ENCODE measurements at regions not wholly inside any gene's neighbourhood (a gene's known extent, or its start where the extent isn't known, plus 50 kb on each side); places are given as distances from the start of the nearest gene placed in this dataset.

GRCh38 chr2:121071034-121071504, 213.9 kb downstream of the TFCP2L1 start:
- peak; percentile 34 for ATAC-seq (replicated peaks)
- Mint-ChIP-seq H3K27ac (no peak overlapping the region), H3K36me3 (ENCODE audit: low read depth) (no peaks in the 10 kb centered on the region), H3K4me3 (no peak overlapping the region), H3K9me3 (no peaks in the 10 kb centered on the region), H3K27me3 (peaks cover 7% of the 10 kb centered on the region), H3K4me1 (no peaks in the 10 kb centered on the region)

DNA sequence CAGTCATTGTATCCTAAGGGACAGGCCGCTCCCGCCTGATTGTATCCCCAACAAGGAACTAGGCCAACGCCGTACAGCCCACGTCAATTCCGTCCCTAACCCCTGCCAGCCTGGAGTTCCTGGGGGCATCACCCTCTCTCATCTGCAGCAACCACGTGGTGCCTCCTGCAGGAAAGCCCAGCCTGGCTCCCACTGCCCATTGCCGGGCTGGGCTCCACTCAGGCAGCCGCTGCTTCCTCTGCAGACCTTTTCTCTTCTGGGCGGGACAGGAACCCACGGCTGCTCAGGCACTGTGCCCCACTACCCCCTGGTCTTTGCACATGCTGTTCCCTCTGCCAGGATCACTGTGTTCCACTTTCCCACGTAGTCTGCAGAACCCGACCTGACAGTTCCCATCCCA, 212.2 kb downstream of the TFCP2L1 start:
- Mint-ChIP-seq H3K27me3 (peaks cover 11% of the 10 kb centered on the region), H3K36me3 (ENCODE audit: low read depth) (no peaks in the 10 kb centered on the region), H3K9me3 (no peaks in the 10 kb centered on the region), H3K4me3 (no peak overlapping the region), H3K27ac (no peak overlapping the region), H3K4me1 (no peaks in the 10 kb centered on the region)
- no peak for ATAC-seq (replicated peaks)

GRCh38 chr2:121073320-121074210, 211.4 kb downstream of the TFCP2L1 start:
- H3K27me3 Mint-ChIP-seq = peaks cover 11% of the 10 kb centered on the region
- no peaks in the 10 kb centered on the region for H3K9me3 Mint-ChIP-seq
- ATAC-seq (replicated peaks) = no peak
- H3K4me1 Mint-ChIP-seq = no peaks in the 10 kb centered on the region
- no peak overlapping the region for H3K4me3 Mint-ChIP-seq
- no peaks in the 10 kb centered on the region for H3K36me3 Mint-ChIP-seq (ENCODE audit: low read depth)
- H3K27ac Mint-ChIP-seq = no peak overlapping the region

- no peak overlapping the region for H3K4me3 Mint-ChIP-seq
- H3K9me3 Mint-ChIP-seq = no peaks in the 10 kb centered on the region
- ATAC-seq (replicated peaks) = no peak
- H3K36me3 Mint-ChIP-seq (ENCODE audit: low read depth) = no peaks in the 10 kb centered on the region
- H3K4me1 Mint-ChIP-seq = no peaks in the 10 kb centered on the region
- no peak overlapping the region for H3K27ac Mint-ChIP-seq
- peaks cover 11% of the 10 kb centered on the region for H3K27me3 Mint-ChIP-seq
Measured at GRCh38 chr2:121074293-121074932, 210.6 kb downstream of the TFCP2L1 start.

- peak; percentile 17 for ATAC-seq (replicated peaks)
- H3K27me3 Mint-ChIP-seq = peaks cover 15% of the 10 kb centered on the region
- H3K36me3 Mint-ChIP-seq (ENCODE audit: low read depth) = no peaks in the 10 kb centered on the region
- H3K4me1 Mint-ChIP-seq = no peaks in the 10 kb centered on the region
- H3K4me3 Mint-ChIP-seq = no peak overlapping the region
- no peaks in the 10 kb centered on the region for H3K9me3 Mint-ChIP-seq
- H3K27ac Mint-ChIP-seq = no peak overlapping the region
Measured at GRCh38 chr2:121075006-121075551, 209.9 kb downstream of the TFCP2L1 start.

DNA sequence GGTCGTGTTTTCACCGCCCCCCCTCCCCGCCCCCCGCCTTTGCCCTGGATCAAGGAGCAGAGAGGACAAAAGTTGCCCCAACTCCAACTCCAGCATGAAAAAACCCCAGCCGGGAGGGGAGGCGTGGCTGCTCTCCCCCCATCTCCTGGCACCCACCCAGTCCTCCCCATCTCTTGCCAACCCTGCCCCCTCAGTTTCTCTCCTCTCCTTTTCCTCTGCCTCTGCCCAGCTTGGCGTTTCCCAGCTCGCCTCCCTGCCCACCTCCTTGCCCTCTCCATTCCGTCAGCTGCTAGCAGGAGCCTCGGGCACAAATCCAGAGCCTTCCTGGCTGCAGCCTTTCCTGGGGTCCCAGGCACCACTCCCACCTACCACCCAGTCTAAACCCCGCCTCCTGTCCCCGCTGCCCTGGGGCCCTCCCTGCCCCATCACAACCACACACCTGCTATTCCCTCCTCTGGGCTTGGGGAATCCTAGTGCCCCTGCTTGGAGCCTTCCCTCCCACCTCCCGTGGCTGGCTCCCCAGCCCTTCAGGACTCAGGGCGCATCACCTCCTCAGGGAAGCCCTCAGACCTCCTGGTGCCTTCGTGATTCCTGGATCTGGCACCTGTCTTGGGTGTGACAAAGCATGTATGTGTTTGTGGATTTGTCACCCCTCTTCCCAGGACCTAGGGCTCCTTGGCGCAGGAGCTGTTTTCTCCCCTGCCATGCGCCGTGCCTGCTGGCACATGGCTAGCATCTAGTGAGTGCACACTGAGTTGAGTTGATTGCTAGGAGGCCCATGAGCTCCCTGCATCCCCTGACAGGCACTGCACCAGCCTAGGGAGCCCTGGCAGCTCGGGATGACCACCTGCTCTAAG, 209.1 kb downstream of the TFCP2L1 start:
- no peaks in the 10 kb centered on the region for H3K4me1 Mint-ChIP-seq
- no peak overlapping the region for H3K27ac Mint-ChIP-seq
- no peaks in the 10 kb centered on the region for H3K9me3 Mint-ChIP-seq
- H3K4me3 Mint-ChIP-seq = no peak overlapping the region
- no peaks in the 10 kb centered on the region for H3K36me3 Mint-ChIP-seq (ENCODE audit: low read depth)
- H3K27me3 Mint-ChIP-seq = peaks cover 16% of the 10 kb centered on the region
- no peak for ATAC-seq (replicated peaks)

DNA sequence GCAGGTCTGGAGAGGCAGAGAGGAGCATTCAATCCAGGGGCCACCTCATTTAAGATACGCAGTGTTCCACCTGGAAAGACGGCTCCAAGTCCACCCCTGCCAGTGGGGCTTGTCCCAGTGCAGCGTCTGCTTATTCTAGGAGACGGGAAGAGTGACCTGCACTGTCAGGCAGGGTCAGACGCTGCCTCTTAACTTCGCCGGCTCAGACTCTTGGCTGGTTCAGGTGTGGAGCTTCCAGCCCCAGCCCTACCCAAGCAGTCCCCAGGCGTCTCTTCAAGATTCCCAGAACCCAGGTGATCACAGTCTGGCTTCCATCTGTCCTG, 208.5 kb downstream of the TFCP2L1 start:
- Mint-ChIP-seq H3K27me3 (peaks cover 20% of the 10 kb centered on the region), H3K4me3 (no peak overlapping the region), H3K36me3 (ENCODE audit: low read depth) (no peaks in the 10 kb centered on the region), H3K9me3 (no peaks in the 10 kb centered on the region), H3K27ac (no peak overlapping the region), H3K4me1 (no peaks in the 10 kb centered on the region)
- no peak for ATAC-seq (replicated peaks)

GRCh38 chr2:121076885-121077549, 208.0 kb downstream of the TFCP2L1 start:
- Mint-ChIP-seq H3K9me3 (no peaks in the 10 kb centered on the region), H3K27me3 (peaks cover 21% of the 10 kb centered on the region), H3K27ac (no peak overlapping the region), H3K36me3 (ENCODE audit: low read depth) (no peaks in the 10 kb centered on the region), H3K4me3 (no peak overlapping the region), H3K4me1 (no peaks in the 10 kb centered on the region)
- ATAC-seq (replicated peaks) = peak; percentile 67

GRCh38 chr2:121078899-121079298, 206.1 kb downstream of the TFCP2L1 start:
- Mint-ChIP-seq H3K9me3 (no peaks in the 10 kb centered on the region), H3K36me3 (ENCODE audit: low read depth) (no peaks in the 10 kb centered on the region), H3K27me3 (peaks cover 26% of the 10 kb centered on the region), H3K27ac (no peak overlapping the region), H3K4me3 (no peak overlapping the region), H3K4me1 (no peaks in the 10 kb centered on the region)
- ATAC-seq (replicated peaks) = no peak

- ATAC-seq (replicated peaks) = peak; percentile 21
- no peak overlapping the region for H3K4me3 Mint-ChIP-seq
- no peaks in the 10 kb centered on the region for H3K9me3 Mint-ChIP-seq
- H3K36me3 Mint-ChIP-seq (ENCODE audit: low read depth) = no peaks in the 10 kb centered on the region
- peaks cover 28% of the 10 kb centered on the region for H3K27me3 Mint-ChIP-seq
- H3K4me1 Mint-ChIP-seq = no peaks in the 10 kb centered on the region
- H3K27ac Mint-ChIP-seq = no peak overlapping the region
Measured at GRCh38 chr2:121080013-121080772, 204.8 kb downstream of the TFCP2L1 start.

DNA sequence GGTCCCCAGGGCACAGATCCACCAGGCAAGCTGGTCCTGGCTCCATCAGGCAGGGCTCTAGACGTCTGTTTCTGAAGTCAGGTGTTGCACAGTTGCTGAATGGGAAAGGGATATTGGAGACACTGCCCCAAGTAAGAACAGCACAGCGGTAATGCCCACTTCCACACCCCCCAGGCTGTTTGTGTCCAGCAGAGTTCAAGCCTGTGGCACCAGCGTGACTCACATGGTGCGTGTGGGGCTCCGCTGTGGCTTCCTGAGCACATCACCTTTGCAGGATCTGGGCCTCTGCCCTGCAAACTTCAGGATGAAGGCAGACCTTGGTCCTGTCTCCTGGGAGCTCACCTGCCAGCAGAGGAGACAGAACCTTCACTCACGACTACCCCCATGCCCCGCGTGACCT, 203.3 kb downstream of the TFCP2L1 start:
- H3K4me1 Mint-ChIP-seq = no peaks in the 10 kb centered on the region
- no peak for ATAC-seq (replicated peaks)
- no peaks in the 10 kb centered on the region for H3K36me3 Mint-ChIP-seq (ENCODE audit: low read depth)
- H3K27me3 Mint-ChIP-seq = peaks cover 23% of the 10 kb centered on the region
- H3K4me3 Mint-ChIP-seq = no peak overlapping the region
- H3K9me3 Mint-ChIP-seq = no peaks in the 10 kb centered on the region
- no peak overlapping the region for H3K27ac Mint-ChIP-seq

GRCh38 chr2:121082191-121082590, 202.8 kb downstream of the TFCP2L1 start:
- Mint-ChIP-seq H3K27ac (no peak overlapping the region), H3K9me3 (no peaks in the 10 kb centered on the region), H3K36me3 (ENCODE audit: low read depth) (no peaks in the 10 kb centered on the region), H3K27me3 (peaks cover 20% of the 10 kb centered on the region), H3K4me3 (no peak overlapping the region), H3K4me1 (no peaks in the 10 kb centered on the region)
- ATAC-seq (replicated peaks) = no peak

- Mint-ChIP-seq H3K27ac (no peak overlapping the region), H3K27me3 (peaks cover 17% of the 10 kb centered on the region), H3K36me3 (ENCODE audit: low read depth) (no peaks in the 10 kb centered on the region), H3K4me3 (no peak overlapping the region), H3K9me3 (no peaks in the 10 kb centered on the region), H3K4me1 (no peaks in the 10 kb centered on the region)
- no peak for ATAC-seq (replicated peaks)
Measured at GRCh38 chr2:121084130-121084680, 200.8 kb downstream of the TFCP2L1 start.

Measured in activated T-helper 17 cell treated with anti-CD3 and anti-CD28 coated beads, Interleukin-2, amount 50 U/mL, for 72 hours (primary cell).